SK-N-SH (cell line): ENCODE measurements at regions not wholly inside any gene's neighbourhood (a gene's known extent, or its start where the extent isn't known, plus 50 kb on each side); places are given as distances from the start of the nearest gene placed in this dataset.

ENCODE experiments used
- EP300 ChIP-seq, 2 experiments: IDR thresholded peaks; 2 replicates each; pipeline versions ENCODE4 v1.4.0 to v1.6.1; 2012; ENCODE audit warnings: borderline replicate concordance in 1 of 2, low read depth in 1 of 2, low read length in 1 of 2
- JUND ChIP-seq: IDR thresholded peaks from 2 replicates; pipeline ENCODE4 v1.4.0; 2012
- MXI1 ChIP-seq: IDR thresholded peaks from 2 replicates; pipeline ENCODE4 v1.6.1; 2012; ENCODE audit warnings: mild to moderate bottlenecking, low read depth, low read length, improper control_type of control experiment
- NRF1 ChIP-seq: IDR thresholded peaks from 2 replicates; pipeline ENCODE4 v1.6.1; 2012; ENCODE audit warnings: low read depth, mild to moderate bottlenecking, low read length
- POLR2AphosphoS5 ChIP-seq: IDR thresholded peaks from 2 replicates; pipeline ENCODE4 v1.6.1; 2012; ENCODE audit warnings: low read depth, low read length
- RXRA ChIP-seq: IDR thresholded peaks from 2 replicates; pipeline ENCODE4 v1.4.0; 2012; ENCODE audit warnings: low read depth, mild to moderate bottlenecking, borderline replicate concordance
- TCF12 ChIP-seq: IDR thresholded peaks from 2 replicates; pipeline ENCODE4 v1.4.0; 2012
- TF ChIP-seq, protein P1 (sequence below): fragments of 200-600 bp; sonication (generic); IDR thresholded peaks from 2 replicates; pipeline ENCODE4 v1.6.1; 2017; ENCODE audit warnings: antibody characterized with exemption, mild to moderate bottlenecking, moderate library complexity
- TF ChIP-seq, protein P2 (sequence below): IDR thresholded peaks from 2 replicates; pipeline ENCODE4; 2012
- TF ChIP-seq, protein P3 (sequence below): IDR thresholded peaks from 2 replicates; pipeline ENCODE4 v1.4.0; 2012; ENCODE audit warnings: low read depth, borderline replicate concordance
- TF ChIP-seq, protein P4 (sequence below): fragments of 150-350 bp; IDR thresholded peaks from 2 replicates; pipeline ENCODE4 v1.6.1; 2017; ENCODE audit warnings: antibody characterized with exemption, low read length, low read depth, borderline replicate concordance
- TF ChIP-seq, protein P5 (sequence below): IDR thresholded peaks from 2 replicates; pipeline ENCODE4 v1.6.1; 2012; ENCODE audit warnings: mild to moderate bottlenecking, low read depth, low read length, moderate library complexity

DNA sequence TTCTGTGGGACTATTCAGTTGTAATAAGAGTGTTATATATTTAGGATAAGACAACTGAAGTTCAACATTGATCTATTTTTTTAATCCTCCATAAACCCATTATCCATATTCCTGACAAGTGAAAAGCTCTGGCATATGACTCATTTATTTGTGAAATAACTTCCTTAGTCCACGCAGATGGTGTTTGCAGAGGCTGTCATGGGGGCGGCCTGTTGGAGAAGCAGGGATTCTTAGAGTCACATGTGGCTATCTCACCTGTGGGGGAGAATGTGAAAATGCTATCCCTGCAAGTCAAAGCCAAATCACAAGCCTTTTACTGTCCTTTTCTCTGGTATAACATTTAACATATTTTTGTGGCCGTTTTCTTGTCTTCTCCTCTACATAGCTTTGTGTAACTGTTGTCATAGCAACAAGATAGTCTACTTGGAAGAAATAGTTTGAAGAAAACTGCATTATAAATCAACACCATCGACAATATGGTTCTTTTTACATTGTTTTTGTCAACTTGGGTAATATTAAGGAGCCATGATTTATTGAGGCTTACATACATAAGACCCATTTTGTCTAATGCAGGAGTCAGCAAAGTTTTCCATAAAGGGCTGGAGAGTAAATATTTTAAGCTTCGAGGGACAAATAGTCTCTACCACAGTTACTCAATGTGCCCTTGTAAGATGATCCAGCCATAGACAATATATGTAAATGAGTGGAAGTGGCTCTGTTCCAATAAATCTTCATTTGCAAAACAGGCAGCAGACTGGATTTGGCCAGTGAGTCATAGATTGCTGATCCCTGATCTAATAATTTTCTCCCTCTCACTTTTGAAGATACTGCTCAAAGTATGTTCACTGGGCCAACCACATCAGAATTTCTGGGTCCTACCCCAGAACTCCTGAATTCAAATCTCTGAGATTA, 395.0 kb downstream of the DTHD1 start:
- TF ChIP-seq, protein P1, sequence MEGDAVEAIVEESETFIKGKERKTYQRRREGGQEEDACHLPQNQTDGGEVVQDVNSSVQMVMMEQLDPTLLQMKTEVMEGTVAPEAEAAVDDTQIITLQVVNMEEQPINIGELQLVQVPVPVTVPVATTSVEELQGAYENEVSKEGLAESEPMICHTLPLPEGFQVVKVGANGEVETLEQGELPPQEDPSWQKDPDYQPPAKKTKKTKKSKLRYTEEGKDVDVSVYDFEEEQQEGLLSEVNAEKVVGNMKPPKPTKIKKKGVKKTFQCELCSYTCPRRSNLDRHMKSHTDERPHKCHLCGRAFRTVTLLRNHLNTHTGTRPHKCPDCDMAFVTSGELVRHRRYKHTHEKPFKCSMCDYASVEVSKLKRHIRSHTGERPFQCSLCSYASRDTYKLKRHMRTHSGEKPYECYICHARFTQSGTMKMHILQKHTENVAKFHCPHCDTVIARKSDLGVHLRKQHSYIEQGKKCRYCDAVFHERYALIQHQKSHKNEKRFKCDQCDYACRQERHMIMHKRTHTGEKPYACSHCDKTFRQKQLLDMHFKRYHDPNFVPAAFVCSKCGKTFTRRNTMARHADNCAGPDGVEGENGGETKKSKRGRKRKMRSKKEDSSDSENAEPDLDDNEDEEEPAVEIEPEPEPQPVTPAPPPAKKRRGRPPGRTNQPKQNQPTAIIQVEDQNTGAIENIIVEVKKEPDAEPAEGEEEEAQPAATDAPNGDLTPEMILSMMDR = no peak
- TF ChIP-seq, protein P2, sequence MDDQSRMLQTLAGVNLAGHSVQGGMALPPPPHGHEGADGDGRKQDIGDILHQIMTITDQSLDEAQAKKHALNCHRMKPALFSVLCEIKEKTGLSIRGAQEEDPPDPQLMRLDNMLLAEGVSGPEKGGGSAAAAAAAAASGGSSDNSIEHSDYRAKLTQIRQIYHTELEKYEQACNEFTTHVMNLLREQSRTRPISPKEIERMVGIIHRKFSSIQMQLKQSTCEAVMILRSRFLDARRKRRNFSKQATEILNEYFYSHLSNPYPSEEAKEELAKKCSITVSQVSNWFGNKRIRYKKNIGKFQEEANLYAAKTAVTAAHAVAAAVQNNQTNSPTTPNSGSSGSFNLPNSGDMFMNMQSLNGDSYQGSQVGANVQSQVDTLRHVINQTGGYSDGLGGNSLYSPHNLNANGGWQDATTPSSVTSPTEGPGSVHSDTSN = no peak
- TF ChIP-seq, protein P3, sequence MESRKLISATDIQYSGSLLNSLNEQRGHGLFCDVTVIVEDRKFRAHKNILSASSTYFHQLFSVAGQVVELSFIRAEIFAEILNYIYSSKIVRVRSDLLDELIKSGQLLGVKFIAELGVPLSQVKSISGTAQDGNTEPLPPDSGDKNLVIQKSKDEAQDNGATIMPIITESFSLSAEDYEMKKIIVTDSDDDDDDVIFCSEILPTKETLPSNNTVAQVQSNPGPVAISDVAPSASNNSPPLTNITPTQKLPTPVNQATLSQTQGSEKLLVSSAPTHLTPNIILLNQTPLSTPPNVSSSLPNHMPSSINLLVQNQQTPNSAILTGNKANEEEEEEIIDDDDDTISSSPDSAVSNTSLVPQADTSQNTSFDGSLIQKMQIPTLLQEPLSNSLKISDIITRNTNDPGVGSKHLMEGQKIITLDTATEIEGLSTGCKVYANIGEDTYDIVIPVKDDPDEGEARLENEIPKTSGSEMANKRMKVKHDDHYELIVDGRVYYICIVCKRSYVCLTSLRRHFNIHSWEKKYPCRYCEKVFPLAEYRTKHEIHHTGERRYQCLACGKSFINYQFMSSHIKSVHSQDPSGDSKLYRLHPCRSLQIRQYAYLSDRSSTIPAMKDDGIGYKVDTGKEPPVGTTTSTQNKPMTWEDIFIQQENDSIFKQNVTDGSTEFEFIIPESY = no peak
- TF ChIP-seq JUND (no peak), POLR2AphosphoS5 (no peak), NRF1 (no peak), MXI1 (no peak), RXRA (no peak), EP300 (IDR thresholded peaks at IDR 0.05; ENCODE audit: borderline replicate concordance in 1 of 2, low read depth in 1 of 2, low read length in 1 of 2) (no peak), TCF12 (no peak)
- TF ChIP-seq, protein P4, sequence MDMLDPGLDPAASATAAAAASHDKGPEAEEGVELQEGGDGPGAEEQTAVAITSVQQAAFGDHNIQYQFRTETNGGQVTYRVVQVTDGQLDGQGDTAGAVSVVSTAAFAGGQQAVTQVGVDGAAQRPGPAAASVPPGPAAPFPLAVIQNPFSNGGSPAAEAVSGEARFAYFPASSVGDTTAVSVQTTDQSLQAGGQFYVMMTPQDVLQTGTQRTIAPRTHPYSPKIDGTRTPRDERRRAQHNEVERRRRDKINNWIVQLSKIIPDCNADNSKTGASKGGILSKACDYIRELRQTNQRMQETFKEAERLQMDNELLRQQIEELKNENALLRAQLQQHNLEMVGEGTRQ = no peak
- TF ChIP-seq, protein P5, sequence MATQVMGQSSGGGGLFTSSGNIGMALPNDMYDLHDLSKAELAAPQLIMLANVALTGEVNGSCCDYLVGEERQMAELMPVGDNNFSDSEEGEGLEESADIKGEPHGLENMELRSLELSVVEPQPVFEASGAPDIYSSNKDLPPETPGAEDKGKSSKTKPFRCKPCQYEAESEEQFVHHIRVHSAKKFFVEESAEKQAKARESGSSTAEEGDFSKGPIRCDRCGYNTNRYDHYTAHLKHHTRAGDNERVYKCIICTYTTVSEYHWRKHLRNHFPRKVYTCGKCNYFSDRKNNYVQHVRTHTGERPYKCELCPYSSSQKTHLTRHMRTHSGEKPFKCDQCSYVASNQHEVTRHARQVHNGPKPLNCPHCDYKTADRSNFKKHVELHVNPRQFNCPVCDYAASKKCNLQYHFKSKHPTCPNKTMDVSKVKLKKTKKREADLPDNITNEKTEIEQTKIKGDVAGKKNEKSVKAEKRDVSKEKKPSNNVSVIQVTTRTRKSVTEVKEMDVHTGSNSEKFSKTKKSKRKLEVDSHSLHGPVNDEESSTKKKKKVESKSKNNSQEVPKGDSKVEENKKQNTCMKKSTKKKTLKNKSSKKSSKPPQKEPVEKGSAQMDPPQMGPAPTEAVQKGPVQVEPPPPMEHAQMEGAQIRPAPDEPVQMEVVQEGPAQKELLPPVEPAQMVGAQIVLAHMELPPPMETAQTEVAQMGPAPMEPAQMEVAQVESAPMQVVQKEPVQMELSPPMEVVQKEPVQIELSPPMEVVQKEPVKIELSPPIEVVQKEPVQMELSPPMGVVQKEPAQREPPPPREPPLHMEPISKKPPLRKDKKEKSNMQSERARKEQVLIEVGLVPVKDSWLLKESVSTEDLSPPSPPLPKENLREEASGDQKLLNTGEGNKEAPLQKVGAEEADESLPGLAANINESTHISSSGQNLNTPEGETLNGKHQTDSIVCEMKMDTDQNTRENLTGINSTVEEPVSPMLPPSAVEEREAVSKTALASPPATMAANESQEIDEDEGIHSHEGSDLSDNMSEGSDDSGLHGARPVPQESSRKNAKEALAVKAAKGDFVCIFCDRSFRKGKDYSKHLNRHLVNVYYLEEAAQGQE = no peak
